Lung microvascular endothelial cell (primary cell): ENCODE measurements at regions not wholly inside any gene's neighbourhood (a gene's known extent, or its start where the extent isn't known, plus 50 kb on each side); places are given as distances from the start of the nearest gene placed in this dataset.

ENCODE experiments used
- DNase-seq, 2 donors: peaks; one replicate each; pipeline versions ENCODE4 v3.0.0 to v3.0.0-alpha.2; 2010; ENCODE audit warnings: low read depth in 2 of 2

DNA sequence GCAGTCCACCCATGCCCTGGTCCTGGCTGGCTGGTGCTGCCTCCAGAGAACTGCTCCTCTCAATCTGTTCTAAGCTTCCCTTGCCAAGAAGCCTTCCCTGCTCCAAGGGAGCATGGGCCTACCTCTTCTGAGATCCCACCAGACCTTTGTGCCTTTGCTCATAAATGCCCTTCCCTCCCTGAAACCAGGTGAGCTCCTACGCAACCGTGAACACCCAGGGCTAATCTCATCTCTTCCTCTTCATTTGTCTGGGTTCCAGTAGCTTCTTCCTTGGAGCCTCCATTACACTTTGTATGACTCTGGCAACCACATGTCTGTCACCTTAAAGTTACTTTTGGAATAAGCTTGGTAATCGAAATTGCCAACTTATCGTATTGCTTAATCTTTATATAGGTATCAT, 270.6 kb downstream of the PBX3 start:
- no peak for DNase-seq

DNA sequence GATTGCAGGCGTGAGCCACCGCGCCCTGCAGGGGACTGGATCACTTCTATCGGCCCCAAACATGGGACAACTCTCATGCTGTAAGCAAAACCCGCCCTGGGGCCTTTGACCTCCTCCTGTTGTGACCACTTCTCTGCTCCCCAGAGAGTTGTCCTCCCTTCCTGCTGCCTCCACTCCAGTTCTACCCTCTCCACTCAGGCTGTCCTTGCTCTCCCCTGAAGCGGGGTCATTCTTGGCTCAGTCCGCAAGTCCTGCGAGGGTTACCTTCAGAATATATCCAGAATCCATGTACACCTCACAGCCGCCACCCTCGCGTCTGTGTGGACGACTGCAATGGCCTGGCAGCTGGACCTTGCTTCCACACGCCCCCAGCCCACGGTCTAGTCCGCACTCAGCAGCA, 273.7 kb downstream of the PBX3 start:
- no peak for DNase-seq

DNA sequence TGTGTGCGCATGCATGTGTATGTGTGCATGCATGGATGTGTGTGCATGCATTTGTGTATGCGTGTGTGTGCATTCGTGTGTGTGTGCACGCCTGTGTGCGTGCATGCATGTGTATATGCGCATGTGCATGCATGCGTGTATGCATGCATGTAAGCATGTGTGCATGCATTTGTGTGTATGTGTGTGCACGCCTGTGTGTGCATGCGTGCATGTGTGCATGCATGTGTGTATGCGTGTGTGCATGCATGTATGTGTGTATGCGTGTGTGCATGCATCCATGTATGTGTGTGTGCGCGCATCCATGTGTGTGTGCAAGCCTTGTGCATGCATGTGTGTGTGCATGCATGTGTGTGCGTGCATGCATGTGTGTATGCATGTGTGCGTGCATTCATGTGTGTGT, 276.8 kb downstream of the PBX3 start:
- DNase-seq = no peak

DNA sequence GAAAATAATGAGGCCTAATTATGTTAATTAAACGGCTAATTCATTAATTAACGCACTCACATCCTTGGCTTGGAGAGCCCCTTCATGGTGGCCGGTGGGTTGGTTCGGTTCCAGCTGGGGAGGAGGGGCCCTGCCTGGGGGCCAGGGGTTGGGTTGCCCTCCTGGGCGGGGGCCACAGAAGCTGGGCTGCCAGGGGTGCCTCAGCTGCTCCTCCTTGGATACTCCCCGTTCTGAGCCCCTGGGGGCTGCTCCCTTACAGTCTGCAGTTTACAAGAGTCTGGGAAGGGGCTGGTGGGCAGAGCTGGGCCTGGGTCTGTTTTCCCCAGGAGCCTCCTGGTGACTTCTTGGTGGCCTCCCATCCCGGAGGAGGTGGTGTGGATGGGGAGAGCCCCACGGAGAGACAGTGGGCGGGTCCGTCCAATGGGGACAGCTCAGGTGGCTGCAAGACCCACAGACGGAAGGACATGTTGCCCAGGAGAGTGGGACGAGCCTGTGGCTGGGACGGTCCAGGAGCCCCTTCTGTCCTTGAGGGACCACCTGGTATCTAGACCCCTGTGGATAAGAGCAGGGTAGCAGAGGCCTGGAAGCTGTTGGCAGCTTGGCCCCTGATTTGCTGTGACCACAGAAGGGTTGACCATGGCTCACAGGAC, 277.5 kb downstream of the PBX3 start:
- DNase-seq = no peak

DNA sequence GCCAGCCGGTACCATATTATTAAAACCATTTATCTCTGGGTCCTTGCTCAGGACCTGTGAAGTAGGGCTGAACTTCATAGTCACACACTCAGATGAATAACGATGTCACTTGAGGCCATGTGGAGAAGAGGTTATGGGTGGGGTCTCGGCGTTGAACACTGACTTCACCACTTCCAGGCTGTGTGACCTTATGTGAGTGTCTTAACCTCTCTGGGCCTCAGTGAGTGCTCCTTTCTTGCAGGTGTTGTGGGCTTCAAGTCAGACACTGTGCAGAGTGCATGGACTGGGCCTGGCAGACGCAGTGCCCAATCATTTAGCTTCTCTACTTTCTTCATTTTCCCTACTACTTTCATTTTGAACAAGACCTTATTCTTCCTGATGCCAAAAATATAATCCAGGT, 278.8 kb downstream of the PBX3 start:
- DNase-seq = no peak

DNA sequence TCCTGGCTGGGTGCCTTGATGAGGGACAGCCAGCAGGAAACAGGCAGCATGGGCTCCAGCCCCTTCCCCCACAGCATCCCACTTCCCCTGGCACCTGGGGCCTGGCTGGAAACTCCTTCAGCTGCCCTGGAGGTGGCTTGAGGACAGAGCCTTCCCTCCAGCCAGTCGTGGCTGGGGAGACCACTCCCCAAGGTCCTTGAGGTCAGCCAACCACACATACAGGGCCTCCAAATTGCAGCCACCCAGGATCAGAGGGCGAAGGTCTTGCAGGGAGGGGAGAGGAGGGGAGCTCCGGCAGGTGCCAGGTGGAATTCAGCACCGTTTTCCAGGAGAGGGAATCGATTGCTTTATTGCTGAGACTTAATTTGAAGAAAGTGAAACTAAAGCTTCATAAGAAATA, 280.4 kb downstream of the PBX3 start:
- DNase-seq = no peak

DNA sequence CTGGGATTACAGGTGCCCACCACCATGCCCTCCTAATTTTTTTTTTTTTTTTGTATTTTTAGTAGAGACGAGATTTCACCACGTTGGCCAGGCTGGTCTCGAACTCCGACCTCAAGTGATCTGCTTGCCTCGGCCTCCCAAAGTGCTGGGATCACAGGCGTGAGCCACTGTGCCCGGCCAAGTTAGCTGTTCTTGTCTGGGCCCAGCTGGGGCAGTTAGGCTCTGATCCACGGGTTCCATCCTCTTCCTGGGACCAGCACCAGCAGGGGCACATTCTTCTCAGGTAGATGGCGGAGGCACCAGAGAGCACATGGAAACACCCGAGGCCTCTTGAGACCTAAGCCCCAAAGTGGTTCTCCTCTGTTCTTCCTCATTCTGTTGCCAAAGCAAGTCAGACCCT, 281.6 kb downstream of the PBX3 start:
- DNase-seq = no peak

DNA sequence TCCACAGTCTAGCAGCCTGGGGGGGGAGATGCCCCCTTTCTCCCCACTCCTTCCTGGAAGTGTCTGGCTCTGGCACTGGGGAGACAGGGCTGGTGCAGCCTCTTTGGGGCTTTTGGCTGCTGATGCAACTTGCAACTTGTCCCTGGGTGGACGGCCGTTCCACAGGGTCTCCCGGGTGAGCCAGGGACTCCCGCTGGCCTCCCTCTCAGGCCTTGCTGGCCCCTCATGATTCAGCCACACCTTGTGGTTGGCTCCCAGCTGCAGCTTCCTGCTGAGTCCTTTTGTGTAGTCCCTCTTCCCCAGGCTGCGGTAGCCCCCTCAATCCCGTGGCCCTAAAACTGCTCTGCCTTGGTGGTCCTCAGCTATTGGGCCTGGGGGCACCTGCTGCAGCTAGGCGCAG, 283.5 kb downstream of the PBX3 start:
- no peak for DNase-seq

DNA sequence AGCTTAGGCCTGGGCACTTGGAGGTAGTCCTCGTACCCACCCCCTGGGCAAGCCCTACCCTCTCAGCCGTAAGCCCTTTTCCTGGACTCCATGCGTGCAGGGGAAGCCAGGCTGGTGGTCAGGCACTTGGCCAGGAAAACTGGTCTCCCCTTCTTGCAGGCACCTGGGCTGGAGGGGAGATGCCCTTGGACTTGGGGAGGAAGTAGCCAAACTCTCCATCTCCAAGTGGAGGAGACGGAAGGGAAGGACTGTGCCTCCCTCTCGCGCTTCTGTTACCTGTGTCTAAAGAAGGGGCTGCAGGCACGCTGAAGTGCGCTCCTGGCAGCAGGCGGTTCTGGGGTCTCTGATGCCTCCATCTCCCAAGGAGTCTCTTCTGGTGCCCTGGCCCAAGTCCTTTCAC, 283.9 kb downstream of the PBX3 start:
- DNase-seq = no peak

DNA sequence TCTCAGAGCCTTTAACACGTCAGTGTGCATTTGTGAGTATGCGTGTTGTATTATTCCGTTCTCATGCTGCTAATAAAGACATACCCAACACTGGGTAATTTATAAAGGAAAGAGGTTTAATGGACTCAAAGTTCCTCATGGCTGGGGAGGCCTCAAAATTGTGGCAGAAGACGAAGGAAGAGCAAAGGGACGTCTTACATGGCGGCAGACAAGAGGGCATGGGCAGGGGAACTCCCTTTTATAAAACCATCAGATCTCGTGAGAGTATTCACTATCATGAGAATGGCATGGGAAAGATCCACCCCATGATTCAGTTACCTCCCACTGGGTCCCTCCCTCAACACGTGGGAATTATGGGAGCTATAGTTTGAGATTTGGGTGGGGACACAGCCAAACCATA, 285.0 kb downstream of the PBX3 start:
- DNase-seq = no peak

DNA sequence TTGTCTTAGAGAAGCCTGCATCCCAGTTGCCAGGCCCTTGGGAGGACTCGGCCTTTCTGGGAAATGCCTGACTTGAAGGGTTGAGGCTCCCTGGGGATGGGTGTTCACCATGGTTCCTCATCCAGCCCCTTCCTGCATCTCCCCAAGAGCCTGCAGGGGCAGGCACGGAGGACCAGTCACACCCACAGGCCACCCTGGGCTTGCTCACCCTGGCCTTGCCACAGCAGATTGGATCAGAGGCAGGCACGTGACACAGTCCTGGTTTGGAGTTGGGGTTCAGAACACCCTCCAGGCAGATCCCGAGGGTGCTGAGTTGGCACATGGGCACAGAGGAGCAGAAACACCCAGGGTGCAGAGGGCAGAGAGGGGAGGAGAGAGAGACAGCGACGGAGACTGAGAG, 286.1 kb downstream of the PBX3 start:
- DNase-seq = no peak

DNA sequence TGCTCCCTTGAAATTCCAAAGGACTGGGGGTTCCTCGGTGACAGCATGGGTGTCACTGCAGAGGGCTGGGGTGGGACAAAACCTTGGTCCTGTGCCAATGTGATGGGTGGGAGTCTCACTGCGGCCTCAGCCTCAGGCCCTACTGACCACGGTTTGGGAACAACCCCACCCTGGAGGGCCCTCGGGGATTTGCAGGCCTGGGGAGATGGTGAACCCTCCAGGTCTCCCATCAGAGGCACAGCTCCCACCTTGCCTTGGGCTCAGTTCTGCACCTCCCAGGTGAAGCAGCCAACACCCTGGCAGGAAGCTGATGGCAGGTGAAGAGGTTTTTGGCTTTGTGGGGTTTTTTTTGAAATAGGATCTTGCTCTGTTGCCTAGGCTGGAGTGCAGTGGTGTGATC, 286.8 kb downstream of the PBX3 start:
- no peak for DNase-seq

DNA sequence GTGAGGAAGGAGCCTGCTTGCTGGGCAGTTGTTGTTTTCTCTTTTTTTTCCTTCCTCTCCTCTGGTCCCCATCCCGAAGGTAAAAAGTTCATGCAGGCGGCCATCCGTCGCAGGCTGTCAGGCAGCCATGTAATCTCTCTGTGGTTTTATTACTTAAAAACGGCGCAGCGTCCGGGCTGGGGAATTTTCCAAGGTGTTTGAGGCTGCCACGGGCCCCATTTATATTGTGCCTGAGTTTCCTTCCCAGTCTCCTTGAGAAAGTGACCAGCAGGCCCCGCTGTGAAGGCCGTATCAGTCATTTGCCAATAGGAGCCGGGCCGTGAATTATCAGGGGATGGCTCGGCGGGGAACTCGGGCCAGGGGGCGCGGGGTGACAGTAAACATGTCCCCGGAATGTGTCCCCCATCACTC, 289.7 kb downstream of the PBX3 start:
- DNase-seq = no peak

DNA sequence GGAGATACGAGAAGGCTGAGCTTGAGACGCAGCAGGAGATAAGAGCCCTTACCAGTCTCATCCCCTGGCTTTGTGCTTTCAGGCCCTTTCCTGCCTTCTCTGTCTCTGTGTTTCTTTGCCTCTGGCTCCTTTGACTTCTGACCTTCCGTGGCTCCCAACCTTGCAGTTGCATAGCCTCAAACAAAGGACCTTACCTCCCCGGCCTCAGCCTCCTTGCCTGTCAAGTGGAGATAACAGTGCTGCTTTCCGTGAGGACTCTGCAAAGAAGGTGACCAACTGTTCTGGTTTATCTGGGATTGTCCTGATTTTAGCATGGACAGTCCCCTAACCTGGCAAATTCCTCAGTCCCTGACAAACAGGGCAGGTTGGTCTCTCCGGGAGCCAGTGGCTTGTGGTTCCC, 287.8 kb upstream of the MVB12B start:
- DNase-seq = no peak

DNA sequence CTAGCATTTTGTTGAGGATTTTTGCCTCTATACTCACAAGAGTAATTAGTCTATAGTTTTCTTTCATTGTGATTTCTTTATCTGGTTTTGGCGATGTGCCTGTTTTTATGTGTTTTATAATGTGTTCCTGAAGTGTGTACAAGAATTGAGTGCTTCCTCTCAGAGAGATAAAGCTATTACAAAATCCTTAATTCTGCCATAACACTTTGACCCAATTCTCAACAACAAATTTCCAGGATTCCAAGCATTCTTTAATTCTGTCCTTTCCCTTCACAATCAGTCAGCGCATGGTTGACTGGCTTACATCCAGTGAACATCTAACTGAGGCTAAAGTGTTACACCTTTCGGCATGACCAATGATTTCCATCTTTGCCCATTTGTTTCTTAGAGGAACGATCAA, 282.9 kb upstream of the MVB12B start:
- no peak for DNase-seq

DNA sequence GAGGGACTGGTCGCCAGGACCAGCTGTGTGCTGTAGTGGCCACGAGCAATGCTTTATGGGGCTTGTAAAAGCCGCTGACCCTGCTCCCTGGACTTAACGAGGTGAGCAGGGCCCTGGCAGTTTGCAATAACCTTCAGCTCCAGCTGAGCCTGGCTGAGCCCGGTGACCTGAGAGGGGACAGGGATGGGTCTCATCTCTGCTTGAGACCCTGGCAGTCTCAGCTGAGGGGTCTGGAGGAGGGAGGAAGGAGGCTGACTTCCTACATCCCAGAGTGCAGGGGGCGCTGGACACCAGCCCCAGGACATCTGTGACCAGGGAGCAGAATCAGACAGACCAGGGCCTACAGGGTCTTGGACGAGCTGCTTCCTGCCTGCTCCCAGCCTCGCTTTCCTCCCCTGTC, 277.5 kb upstream of the MVB12B start:
- no peak for DNase-seq

DNA sequence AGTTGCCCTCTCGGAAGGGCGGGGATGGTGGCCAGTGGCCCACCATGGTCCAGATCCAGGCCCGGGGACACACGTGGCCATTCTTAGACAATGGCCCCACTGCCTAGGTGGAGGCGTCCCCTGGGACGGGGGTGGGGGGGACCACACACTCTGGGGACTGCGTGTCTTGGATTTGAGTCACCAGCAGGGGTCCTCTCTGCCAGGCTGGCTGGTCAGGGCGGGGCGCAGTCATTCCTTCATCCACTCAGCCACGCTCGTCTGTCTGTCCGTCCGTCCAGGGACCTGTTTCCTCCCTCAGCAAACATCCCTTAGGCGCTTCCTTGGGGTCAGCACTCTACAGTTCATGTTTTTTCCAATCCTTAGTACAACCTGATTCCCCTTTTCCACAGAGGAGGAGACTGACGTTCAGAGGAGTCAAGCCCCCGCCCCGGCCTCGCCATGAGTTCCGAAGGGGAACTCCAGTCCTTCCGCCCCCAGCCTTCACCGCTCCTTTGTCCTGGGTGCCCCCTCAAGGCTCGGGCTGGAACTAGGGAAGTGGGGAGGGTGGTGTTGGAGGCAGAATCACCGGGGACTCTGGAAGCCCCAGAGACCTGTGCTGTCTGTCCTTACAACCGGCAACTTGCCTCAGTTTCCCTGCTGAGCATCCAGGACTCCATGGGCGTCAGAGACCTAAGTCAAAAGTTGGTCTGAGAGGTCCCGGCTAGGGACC, 276.6 kb upstream of the MVB12B start:
- DNase-seq = no peak

DNA sequence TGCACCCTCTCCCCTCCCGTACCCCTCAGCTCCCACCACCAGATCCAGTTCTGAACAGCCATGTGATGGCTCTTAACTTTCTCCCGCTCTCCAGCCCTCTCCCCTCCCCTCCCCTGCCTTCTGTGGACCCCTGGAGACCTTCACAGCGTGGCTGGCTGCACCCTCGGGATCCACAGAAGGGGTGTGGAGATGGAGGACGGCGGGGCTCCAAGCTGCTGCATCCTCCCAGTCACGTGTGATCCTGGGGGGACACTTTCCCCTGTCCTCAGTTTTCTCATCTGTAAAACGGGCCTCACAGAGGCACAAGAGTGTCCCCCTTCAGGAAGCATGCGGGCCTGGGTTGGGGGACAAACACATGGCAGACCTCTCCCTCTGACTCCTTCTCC, 276.0 kb upstream of the MVB12B start:
- no peak for DNase-seq

DNA sequence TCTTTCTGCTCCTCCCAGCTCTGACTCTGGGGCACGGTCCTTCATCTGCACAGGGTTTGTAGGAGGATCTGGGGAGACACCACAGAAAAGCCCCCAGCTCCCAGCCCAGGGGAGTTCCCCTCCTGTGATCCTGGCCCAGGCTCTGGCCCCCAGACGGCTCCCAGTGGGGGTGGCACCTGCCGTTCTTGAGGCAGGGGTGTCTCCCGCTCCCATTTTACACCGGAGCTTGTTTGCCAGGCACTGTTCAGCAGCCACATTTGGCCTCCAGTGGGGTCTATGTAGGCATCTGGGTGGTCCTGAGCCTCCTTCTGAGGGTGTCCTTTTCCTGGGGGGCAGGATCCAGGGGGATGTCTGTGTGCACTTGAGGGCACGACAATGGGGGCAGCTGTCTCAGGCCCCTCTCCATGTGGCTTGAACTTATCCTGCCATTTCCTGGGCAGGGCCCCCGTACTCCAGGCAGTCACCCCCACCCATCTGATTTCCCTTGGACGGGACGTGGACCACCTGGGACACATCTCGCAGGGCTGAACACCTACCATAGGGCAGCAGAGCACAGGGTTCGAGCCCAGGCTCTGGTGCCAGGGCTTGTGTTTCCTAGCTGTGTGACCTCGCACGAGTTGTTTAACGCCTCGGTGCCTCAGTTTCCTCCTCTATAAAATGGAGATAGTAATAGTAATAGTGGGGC, 275.0 kb upstream of the MVB12B start:
- DNase-seq = no peak

DNA sequence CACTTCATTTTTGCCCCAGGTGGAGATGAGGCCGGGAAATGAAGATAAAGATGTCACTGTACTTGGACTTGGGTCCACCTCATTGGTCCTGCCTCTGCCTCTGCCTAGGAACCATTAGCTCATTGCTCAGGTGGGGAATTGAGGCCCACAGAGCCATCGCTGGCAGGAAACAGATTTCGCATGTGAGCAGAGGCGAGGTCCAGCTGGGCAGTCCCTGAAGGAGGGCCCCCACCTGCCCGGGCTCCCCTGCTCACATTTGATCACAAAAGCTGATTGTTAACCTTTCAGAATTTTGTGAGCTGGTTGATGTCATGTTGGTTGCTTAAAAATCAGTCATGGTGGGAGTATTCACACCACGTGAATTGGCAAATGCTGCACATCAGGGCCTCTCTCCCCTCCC, 273.8 kb upstream of the MVB12B start:
- no peak for DNase-seq

DNA sequence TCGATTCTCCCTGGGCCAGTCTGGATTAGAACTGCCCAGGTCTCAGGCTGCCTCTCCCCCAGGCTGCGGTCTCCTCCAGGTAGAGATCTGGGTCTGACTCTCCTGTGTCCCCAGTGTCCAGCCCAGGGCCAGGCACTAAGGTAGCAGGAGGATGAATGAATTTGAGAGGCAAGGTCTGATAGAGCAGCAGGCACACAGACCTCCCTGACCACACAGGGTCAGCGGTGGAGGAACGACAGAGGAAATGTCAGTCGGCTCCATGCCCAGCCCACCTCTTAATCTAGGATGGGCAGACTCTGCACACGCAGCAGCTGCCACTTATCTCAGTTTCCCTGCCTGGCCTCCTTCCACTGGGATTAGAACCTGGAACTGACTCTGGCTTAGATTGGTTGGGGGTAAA, 272.7 kb upstream of the MVB12B start:
- DNase-seq = no peak

DNA sequence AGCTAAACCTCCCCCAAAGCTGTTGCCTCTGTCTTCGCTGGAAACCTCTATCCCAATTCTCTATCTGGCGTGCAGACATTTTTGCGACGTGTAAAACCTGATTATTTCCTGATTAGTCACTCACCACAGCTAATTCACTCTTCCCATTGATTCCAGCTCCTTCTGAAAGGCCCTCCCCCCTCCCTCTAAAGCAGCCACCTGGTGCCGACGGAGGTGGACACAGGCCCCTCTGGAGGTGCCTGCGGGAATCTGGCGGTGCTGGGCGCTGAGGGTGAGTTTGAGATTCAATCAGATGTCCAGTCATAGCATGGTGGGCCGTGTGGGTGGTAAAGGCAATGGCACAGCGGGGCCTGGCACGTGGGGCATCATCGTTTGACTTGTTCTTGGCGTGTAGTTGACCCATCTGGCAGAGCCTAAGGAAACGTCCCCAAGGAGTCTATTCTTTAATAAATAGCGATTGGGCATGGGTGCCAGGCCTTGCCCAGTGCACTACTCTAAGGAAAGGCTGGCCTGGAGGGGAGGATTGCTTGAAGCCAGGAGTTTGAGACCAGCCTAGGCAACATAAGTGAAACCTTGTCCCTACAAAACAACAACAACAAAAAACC, 271.1 kb upstream of the MVB12B start:
- no peak for DNase-seq
